ENCODE measurements at regions not wholly inside any gene's neighbourhood (a gene's known extent, or its start where the extent isn't known, plus 50 kb on each side); places are given as distances from the start of the nearest gene placed in this dataset.
A peak's percentile ranks its signal among the peaks of the same experiment; 100 is the strongest.

- no peak for DNase-seq (ENCODE audit: low spot score)
- in situ Hi-C loops (cut with MboI; ENCODE audit: low pct_unique_long_range_greater_than_20kb, low sequenced_read_pairs, unreplicated experiment), result no loop called here
- peak; percentile 50 for TF ChIP-seq CTCF (IDR thresholded peaks at IDR 0.05; ENCODE audit: extremely low read depth, insufficient read depth, missing control alignments)
Observed at GRCh38 chr9:73565833-73566465, 414.3 kb downstream of the ANXA1 start.

GRCh38 chr9:73566627-73567026, 415.0 kb downstream of the ANXA1 start:
- DNase-seq (ENCODE audit: low spot score), result no peak
- TF ChIP-seq CTCF (IDR thresholded peaks at IDR 0.05; ENCODE audit: extremely low read depth, insufficient read depth, missing control alignments), result no peak
- in situ Hi-C loops (cut with MboI; ENCODE audit: low pct_unique_long_range_greater_than_20kb, low sequenced_read_pairs, unreplicated experiment), result no loop called here

- no peak for TF ChIP-seq CTCF (IDR thresholded peaks at IDR 0.05; ENCODE audit: extremely low read depth, insufficient read depth, missing control alignments)
- in situ Hi-C loops (cut with MboI; ENCODE audit: low pct_unique_long_range_greater_than_20kb, low sequenced_read_pairs, unreplicated experiment), result no loop called here
- DNase-seq (ENCODE audit: low spot score), result no peak
Observed at GRCh38 chr9:73573235-73573634, 421.6 kb downstream of the ANXA1 start.

GRCh38 chr9:73575101-73576060, 423.7 kb downstream of the ANXA1 start:
- no peak for TF ChIP-seq CTCF (IDR thresholded peaks at IDR 0.05; ENCODE audit: extremely low read depth, insufficient read depth, missing control alignments)
- DNase-seq (ENCODE audit: low spot score), result no peak
- in situ Hi-C loops (cut with MboI; ENCODE audit: low pct_unique_long_range_greater_than_20kb, low sequenced_read_pairs, unreplicated experiment), result no loop called here

GRCh38 chr9:73577848-73578247, 426.2 kb downstream of the ANXA1 start:
- DNase-seq (ENCODE audit: low spot score), result no peak
- no peak for TF ChIP-seq CTCF (IDR thresholded peaks at IDR 0.05; ENCODE audit: extremely low read depth, insufficient read depth, missing control alignments)
- in situ Hi-C loops (cut with MboI; ENCODE audit: low pct_unique_long_range_greater_than_20kb, low sequenced_read_pairs, unreplicated experiment), result no loop called here

- in situ Hi-C loops (cut with MboI; ENCODE audit: low pct_unique_long_range_greater_than_20kb, low sequenced_read_pairs, unreplicated experiment), result no loop called here
- TF ChIP-seq CTCF (IDR thresholded peaks at IDR 0.05; ENCODE audit: extremely low read depth, insufficient read depth, missing control alignments), result no peak
Observed at GRCh38 chr9:73579823-73580222, 428.2 kb downstream of the ANXA1 start.

More at GRCh38 chr9:73579823-73580222, 428.2 kb downstream of the ANXA1 start:
- DNase-seq (ENCODE audit: low spot score), result no peak
